K562 (cell line): ENCODE measurements at regions not wholly inside any gene's neighbourhood (a gene's known extent, or its start where the extent isn't known, plus 50 kb on each side); places are given as distances from the start of the nearest gene placed in this dataset.
A peak's percentile ranks its signal among the peaks of the same experiment; 100 is the strongest.

Experiments used
- GABPB2 ChIP-seq: fragments of 250-450 bp; sonication (Bioruptor Pico); conservative IDR thresholded peaks from 2 replicates; pipeline ENCODE4 v1.5.1; 2021; ENCODE audit warnings: mild to moderate bottlenecking
- GATA2 ChIP-seq: sonication (generic); formaldehyde crosslinking; IDR thresholded peaks from 2 replicates; pipeline ENCODE4 v1.4.0; 2020; ENCODE audit warnings: mild to moderate bottlenecking, missing genetic modification reagents
- HNRNPUL1 ChIP-seq: fragments of 200-400 bp; formaldehyde crosslinking; IDR thresholded peaks from 2 replicates; pipeline ENCODE4 v1.6.1; 2017; ENCODE audit warnings: low read length
- HOXB6 ChIP-seq: fragments of 250-450 bp; sonication (Bioruptor Pico); IDR thresholded peaks from 2 replicates; pipeline ENCODE4 v1.5.1; 2022; ENCODE audit warnings: mild to moderate bottlenecking, borderline replicate concordance
- JUND ChIP-seq, 2 experiments: IDR thresholded peaks; 2 replicates in 1 of 2; 3 replicates in 1 of 2; pipeline ENCODE4 v1.6.1; 2011; ENCODE audit warnings: borderline replicate concordance in 2 of 2, low read depth in 2 of 2, low read length in 2 of 2, improper control_type of control experiment in 1 of 2, missing biosample characterization in 1 of 2, missing genetic modification characterization in 1 of 2, missing genetic modification reagents in 1 of 2
- MEIS2 ChIP-seq: fragments of 450-650 bp; IDR thresholded peaks from 2 replicates; pipeline ENCODE4 v1.6.1; 2014; ENCODE audit warnings: mild to moderate bottlenecking; ENCODE audit not compliant: partially characterized antibody
- POLR2AphosphoS5 ChIP-seq: IDR thresholded peaks from 2 replicates; pipeline ENCODE4 v1.6.1; 2011; ENCODE audit warnings: mild to moderate bottlenecking, low read depth, low read length, moderate library complexity; ENCODE audit not compliant: control insufficient read depth, insufficient read depth
- YBX1 ChIP-seq: fragments of 450-650 bp; IDR thresholded peaks from 2 replicates; pipeline ENCODE4 v1.7.1; 2016; ENCODE audit warnings: mild to moderate bottlenecking
- ZC3H11A ChIP-seq: IDR thresholded peaks from 2 replicates; pipeline ENCODE4 v1.6.1; 2012; ENCODE audit warnings: low read depth, low read length, improper control_type of control experiment
- ZNF263 ChIP-seq: sonication (generic); formaldehyde crosslinking; IDR thresholded peaks from 2 replicates; pipeline ENCODE4 v1.8.0; 2022; ENCODE audit warnings: mild to moderate bottlenecking, missing genetic modification reagents, borderline replicate concordance
- ZNF282 ChIP-seq: sonication (generic); formaldehyde crosslinking; IDR thresholded peaks from 2 replicates; pipeline ENCODE4 v1.8.1; 2023; ENCODE audit warnings: missing genetic modification reagents
- TF ChIP-seq, protein P1 (sequence below): fragments of 200-800 bp; sonication (Bioruptor generic); IDR thresholded peaks from 2 replicates; pipeline ENCODE4 v1.6.1; 2017; ENCODE audit warnings: missing genetic modification characterization, missing compliant biosample characterization
- TF ChIP-seq, protein P2 (sequence below): IDR thresholded peaks from 3 replicates; pipeline ENCODE4 v1.6.1; 2011; ENCODE audit warnings: borderline replicate concordance, mild to moderate bottlenecking, moderate library complexity; ENCODE audit not compliant: insufficient read length; ENCODE audit errors: extremely low read depth
- TF ChIP-seq, protein P3 (sequence below): sonication (generic); formaldehyde crosslinking; IDR thresholded peaks from 2 replicates; pipeline ENCODE4 v1.8.1; 2023; ENCODE audit warnings: mild to moderate bottlenecking, missing genetic modification reagents
- TF ChIP-seq, protein P4 (sequence below): fragments of 250-450 bp; sonication (Bioruptor Pico); IDR thresholded peaks from 2 replicates; pipeline ENCODE4 v1.5.0; 2021; ENCODE audit warnings: mild to moderate bottlenecking, borderline replicate concordance
- TF ChIP-seq, protein P5 (sequence below): fragments of 450-650 bp; IDR thresholded peaks from 2 replicates; pipeline ENCODE4 v1.6.1; 2016

DNA sequence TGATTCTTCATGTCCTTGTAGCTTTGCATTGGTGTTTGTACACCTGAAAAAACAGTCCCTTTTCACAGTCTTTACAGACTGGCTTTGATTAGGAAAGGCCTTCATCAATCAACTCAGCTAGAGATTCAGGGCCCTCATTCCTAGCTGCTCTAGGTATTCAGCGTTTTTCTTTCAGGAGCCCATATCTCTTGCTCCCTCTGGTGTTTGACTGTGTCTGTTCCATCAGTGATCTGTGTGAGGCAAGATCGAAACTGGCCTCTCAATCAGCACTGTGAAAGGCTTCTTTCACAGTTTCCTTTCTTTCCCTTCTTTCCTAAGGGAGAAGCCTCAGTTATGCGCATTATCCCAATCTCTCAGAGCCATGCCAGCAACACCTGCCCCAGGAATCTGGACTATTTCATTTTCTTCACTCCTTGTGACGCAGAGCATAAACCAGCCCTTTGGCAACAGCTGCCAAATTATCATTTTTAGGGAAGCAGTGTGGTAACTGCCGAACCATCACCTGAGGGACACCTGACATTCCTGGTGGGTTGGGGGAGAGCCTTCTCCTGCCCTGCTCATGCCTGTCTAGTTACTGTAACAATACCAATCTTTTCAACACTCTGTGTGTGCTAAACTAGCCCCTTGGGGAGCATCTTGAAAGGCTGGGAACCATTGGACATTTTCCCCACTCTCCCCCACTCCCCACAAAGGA lies 75.7 kb upstream of the CCDC71L start (continued):
- TF ChIP-seq POLR2AphosphoS5 (no peak), JUND (IDR thresholded peaks at IDR 0.05; ENCODE audit: borderline replicate concordance, low read depth, low read length) (peak; percentile 50), JUND (tag; IDR thresholded peaks at IDR 0.05; ENCODE audit: borderline replicate concordance, low read depth, low read length) (no peak; the same call in 1 of the 3 replicates), HNRNPUL1 (0 out of 2 replicates have a peak, but pooled peaks have one; percentile 47), MEIS2 (peak; percentile 86), ZNF263 (CRISPR knock-in tag) (peak; percentile 47; the same call in 1 of the 2 replicates), GABPB2 (CRISPR knock-in tag) (0 out of 2 replicates have a peak, but pooled peaks have one; percentile 9), HOXB6 (CRISPR knock-in tag) (no peak), ZC3H11A (no peak), ZNF282 (CRISPR knock-in tag) (no peak), GATA2 (0 out of 2 replicates have a peak, but pooled peaks have one; percentile 35), YBX1 (no peak)
- TF ChIP-seq, protein P1, sequence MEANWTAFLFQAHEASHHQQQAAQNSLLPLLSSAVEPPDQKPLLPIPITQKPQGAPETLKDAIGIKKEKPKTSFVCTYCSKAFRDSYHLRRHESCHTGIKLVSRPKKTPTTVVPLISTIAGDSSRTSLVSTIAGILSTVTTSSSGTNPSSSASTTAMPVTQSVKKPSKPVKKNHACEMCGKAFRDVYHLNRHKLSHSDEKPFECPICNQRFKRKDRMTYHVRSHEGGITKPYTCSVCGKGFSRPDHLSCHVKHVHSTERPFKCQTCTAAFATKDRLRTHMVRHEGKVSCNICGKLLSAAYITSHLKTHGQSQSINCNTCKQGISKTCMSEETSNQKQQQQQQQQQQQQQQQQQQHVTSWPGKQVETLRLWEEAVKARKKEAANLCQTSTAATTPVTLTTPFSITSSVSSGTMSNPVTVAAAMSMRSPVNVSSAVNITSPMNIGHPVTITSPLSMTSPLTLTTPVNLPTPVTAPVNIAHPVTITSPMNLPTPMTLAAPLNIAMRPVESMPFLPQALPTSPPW, result peak; percentile 27; the same call in 1 of the 2 replicates
- TF ChIP-seq, protein P2, sequence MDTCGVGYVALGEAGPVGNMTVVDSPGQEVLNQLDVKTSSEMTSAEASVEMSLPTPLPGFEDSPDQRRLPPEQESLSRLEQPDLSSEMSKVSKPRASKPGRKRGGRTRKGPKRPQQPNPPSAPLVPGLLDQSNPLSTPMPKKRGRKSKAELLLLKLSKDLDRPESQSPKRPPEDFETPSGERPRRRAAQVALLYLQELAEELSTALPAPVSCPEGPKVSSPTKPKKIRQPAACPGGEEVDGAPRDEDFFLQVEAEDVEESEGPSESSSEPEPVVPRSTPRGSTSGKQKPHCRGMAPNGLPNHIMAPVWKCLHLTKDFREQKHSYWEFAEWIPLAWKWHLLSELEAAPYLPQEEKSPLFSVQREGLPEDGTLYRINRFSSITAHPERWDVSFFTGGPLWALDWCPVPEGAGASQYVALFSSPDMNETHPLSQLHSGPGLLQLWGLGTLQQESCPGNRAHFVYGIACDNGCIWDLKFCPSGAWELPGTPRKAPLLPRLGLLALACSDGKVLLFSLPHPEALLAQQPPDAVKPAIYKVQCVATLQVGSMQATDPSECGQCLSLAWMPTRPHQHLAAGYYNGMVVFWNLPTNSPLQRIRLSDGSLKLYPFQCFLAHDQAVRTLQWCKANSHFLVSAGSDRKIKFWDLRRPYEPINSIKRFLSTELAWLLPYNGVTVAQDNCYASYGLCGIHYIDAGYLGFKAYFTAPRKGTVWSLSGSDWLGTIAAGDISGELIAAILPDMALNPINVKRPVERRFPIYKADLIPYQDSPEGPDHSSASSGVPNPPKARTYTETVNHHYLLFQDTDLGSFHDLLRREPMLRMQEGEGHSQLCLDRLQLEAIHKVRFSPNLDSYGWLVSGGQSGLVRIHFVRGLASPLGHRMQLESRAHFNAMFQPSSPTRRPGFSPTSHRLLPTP, result no peak
- TF ChIP-seq, protein P3, sequence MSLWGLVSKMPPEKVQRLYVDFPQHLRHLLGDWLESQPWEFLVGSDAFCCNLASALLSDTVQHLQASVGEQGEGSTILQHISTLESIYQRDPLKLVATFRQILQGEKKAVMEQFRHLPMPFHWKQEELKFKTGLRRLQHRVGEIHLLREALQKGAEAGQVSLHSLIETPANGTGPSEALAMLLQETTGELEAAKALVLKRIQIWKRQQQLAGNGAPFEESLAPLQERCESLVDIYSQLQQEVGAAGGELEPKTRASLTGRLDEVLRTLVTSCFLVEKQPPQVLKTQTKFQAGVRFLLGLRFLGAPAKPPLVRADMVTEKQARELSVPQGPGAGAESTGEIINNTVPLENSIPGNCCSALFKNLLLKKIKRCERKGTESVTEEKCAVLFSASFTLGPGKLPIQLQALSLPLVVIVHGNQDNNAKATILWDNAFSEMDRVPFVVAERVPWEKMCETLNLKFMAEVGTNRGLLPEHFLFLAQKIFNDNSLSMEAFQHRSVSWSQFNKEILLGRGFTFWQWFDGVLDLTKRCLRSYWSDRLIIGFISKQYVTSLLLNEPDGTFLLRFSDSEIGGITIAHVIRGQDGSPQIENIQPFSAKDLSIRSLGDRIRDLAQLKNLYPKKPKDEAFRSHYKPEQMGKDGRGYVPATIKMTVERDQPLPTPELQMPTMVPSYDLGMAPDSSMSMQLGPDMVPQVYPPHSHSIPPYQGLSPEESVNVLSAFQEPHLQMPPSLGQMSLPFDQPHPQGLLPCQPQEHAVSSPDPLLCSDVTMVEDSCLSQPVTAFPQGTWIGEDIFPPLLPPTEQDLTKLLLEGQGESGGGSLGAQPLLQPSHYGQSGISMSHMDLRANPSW (CRISPR knock-in tag), result no peak
- TF ChIP-seq, protein P4, sequence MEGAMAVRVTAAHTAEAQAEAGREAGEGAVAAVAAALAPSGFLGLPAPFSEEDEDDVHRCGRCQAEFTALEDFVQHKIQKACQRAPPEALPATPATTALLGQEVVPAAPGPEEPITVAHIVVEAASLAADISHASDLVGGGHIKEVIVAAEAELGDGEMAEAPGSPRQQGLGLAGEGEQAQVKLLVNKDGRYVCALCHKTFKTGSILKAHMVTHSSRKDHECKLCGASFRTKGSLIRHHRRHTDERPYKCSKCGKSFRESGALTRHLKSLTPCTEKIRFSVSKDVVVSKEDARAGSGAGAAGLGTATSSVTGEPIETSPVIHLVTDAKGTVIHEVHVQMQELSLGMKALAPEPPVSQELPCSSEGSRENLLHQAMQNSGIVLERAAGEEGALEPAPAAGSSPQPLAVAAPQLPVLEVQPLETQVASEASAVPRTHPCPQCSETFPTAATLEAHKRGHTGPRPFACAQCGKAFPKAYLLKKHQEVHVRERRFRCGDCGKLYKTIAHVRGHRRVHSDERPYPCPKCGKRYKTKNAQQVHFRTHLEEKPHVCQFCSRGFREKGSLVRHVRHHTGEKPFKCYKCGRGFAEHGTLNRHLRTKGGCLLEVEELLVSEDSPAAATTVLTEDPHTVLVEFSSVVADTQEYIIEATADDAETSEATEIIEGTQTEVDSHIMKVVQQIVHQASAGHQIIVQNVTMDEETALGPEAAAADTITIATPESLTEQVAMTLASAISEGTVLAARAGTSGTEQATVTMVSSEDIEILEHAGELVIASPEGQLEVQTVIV, result no peak
- TF ChIP-seq, protein P5, sequence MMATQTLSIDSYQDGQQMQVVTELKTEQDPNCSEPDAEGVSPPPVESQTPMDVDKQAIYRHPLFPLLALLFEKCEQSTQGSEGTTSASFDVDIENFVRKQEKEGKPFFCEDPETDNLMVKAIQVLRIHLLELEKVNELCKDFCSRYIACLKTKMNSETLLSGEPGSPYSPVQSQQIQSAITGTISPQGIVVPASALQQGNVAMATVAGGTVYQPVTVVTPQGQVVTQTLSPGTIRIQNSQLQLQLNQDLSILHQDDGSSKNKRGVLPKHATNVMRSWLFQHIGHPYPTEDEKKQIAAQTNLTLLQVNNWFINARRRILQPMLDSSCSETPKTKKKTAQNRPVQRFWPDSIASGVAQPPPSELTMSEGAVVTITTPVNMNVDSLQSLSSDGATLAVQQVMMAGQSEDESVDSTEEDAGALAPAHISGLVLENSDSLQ, result peak; percentile 53
